Body of pancreas (tissue), 4 donors: ENCODE measurements at regions not wholly inside any gene's neighbourhood (a gene's known extent, or its start where the extent isn't known, plus 50 kb on each side); places are given as distances from the start of the nearest gene placed in this dataset.
A peak's percentile ranks its signal among the peaks of the same experiment; 100 is the strongest.

ENCODE experiments used
- ATAC-seq: fragments of 150-250 bp; one replicate; pipeline ENCODE4 v1.9.1; 2016
- DNase-seq, 4 donors: peaks; one replicate each; pipeline ENCODE4 v3.0.0-alpha.2; 2019
- H3K27ac ChIP-seq, 4 donors: fragments of 200-600 bp; sonication (generic); 1 replicate in 3 of 4; 2 replicates in 1 of 4; pipeline versions ENCODE4 v1.5.1 to v1.6.1; 2016 to 2019; ENCODE audit warnings: mild to moderate bottlenecking in 1 of 4, mixed read lengths in 1 of 4, moderate library complexity in 1 of 4
- H3K27me3 ChIP-seq, 2 donors: fragments of 200-600 bp; sonication (generic); one replicate each; pipeline ENCODE4 v1.6.0; 2016; ENCODE audit warnings: mild to moderate bottlenecking in 1 of 2
- H3K36me3 ChIP-seq, 2 donors: fragments of 200-600 bp; sonication (generic); replicated peaks in 1 of 2; 2 replicates each; pipeline ENCODE4 v1.5.1; 2016; ENCODE audit warnings: low read depth in 2 of 2; ENCODE audit not compliant: insufficient read depth in 1 of 2
- H3K4me1 ChIP-seq: fragments of 200-600 bp; sonication (generic); one replicate; pipeline ENCODE4 v1.6.0; 2016
- H3K4me3 ChIP-seq, 2 donors: fragments of 200-600 bp; sonication (generic); 1 replicate in 1 of 2; 2 replicates in 1 of 2; pipeline ENCODE4 v1.5.1; 2016 to 2019
- H3K9me3 ChIP-seq, 3 donors: fragments of 200-600 bp; sonication (generic); 1 replicate in 2 of 3; 2 replicates in 1 of 3; pipeline ENCODE4 v1.5.1; 2016
- POLR2A ChIP-seq, 3 donors: fragments of 450-650 bp; IDR thresholded peaks; one replicate each; pipeline ENCODE4 v1.6.1; 2016; ENCODE audit warnings: antibody characterized with exemption in 3 of 3, mild to moderate bottlenecking in 2 of 3
- WGBS, 2 donors: methylation state at CpG; one replicate each; pipeline ENCODE4 v1.1.5; 2017; 5-methylcytosine and 5-hydroxymethylcytosine counted together
- intact Hi-C: fragments of 100-400 bp; cut with DNase I; formaldehyde crosslinking; loops from one replicate; pipeline ENCODE4 v1.15.1; 2023
- TF ChIP-seq, protein P1 (sequence below), 7 experiments: fragments of 450-650 bp in 4 of 7; fragments of 200-600 bp in 3 of 7; sonication (generic) in 3 of 7; IDR thresholded peaks; one replicate each; pipeline ENCODE4 v1.5.1; 2016 to 2019; ENCODE audit warnings: antibody characterized with exemption in 7 of 7

DNA sequence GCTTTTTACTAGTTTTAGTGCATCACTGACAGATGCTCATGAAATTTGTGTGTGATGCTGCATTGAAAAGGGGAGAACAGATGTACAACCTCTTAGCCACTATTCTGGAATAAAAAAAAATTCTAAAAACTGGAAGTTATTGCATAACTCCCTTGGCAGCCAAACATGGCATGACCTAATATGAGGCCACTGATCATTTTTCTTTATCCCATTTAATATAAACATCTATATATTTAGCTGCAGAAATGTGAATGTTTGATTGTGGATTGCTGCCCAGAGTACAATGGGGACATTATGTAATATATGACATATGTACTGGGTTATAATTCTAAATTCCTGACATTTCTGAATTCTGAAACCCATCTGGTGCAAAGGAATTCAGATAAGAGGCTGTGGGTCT is 86.5 kb downstream of the CDCA7 start:
- no peaks in the 10 kb centered on the region for H3K36me3 ChIP-seq
- no peaks in the 10 kb centered on the region for H3K27me3 ChIP-seq
- no peak for DNase-seq
- H3K4me3 ChIP-seq: no peak overlapping the region
- H3K4me1 ChIP-seq: no peaks in the 10 kb centered on the region
- intact Hi-C loops: no loop called here
- no peak overlapping the region for H3K27ac ChIP-seq
- no peak for ATAC-seq
- TF ChIP-seq POLR2A (IDR thresholded peaks at IDR 0.05): no peak
- TF ChIP-seq, protein P1, sequence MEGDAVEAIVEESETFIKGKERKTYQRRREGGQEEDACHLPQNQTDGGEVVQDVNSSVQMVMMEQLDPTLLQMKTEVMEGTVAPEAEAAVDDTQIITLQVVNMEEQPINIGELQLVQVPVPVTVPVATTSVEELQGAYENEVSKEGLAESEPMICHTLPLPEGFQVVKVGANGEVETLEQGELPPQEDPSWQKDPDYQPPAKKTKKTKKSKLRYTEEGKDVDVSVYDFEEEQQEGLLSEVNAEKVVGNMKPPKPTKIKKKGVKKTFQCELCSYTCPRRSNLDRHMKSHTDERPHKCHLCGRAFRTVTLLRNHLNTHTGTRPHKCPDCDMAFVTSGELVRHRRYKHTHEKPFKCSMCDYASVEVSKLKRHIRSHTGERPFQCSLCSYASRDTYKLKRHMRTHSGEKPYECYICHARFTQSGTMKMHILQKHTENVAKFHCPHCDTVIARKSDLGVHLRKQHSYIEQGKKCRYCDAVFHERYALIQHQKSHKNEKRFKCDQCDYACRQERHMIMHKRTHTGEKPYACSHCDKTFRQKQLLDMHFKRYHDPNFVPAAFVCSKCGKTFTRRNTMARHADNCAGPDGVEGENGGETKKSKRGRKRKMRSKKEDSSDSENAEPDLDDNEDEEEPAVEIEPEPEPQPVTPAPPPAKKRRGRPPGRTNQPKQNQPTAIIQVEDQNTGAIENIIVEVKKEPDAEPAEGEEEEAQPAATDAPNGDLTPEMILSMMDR (IDR thresholded peaks at IDR 0.05): no peak
- H3K9me3 ChIP-seq: no peaks in the 10 kb centered on the region

DNA sequence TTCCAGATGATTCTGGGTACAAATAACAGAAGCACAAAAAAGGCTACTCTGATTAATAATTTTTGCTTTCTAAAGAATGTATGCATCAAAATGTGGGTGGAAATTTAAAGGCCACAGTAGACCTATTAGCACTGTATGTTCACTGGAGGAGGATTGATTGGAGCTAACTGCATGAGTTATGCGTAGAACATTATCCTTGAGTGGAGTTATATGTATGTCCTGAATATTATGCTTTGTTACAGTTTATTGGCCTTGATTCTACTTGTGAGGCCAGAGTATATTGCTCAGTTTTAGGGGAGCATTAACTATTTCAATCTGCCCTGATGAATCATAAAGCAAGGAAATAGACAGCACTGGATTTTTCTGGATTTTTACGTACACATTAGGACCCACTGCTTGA is 87.9 kb downstream of the CDCA7 start:
- H3K9me3 ChIP-seq: no peaks in the 10 kb centered on the region
- intact Hi-C loops: no loop called here
- TF ChIP-seq, protein P1 (IDR thresholded peaks at IDR 0.05): no peak
- TF ChIP-seq POLR2A (IDR thresholded peaks at IDR 0.05): no peak
- no peaks in the 10 kb centered on the region for H3K27me3 ChIP-seq
- ATAC-seq (no peak), DNase-seq (no peak)
- no peaks in the 10 kb centered on the region for H3K4me1 ChIP-seq
- no peaks in the 10 kb centered on the region for H3K36me3 ChIP-seq
- H3K27ac ChIP-seq: no peak overlapping the region
- no peak overlapping the region for H3K4me3 ChIP-seq
- WGBS, 2 donors: 92 to 93% methylated on average over 2 of the region's 2 CpGs

DNA sequence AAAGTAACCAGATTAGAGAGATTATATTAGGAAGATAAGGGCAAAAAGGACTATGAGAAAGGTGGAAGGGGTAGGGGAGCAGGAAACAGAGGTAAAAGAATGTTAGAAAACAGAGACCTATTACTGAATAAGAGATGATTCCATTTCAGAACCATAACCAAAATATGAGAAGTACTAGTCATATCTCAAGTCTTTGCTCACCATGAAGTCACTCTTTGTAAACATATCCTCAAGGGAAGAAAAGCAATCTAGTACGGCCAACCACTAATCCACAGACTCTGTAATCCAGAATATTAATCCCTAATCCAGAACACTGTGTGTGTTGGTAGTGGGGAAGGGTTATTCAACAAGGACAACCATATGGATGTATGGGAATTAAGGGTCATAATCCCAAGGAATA is 92.0 kb downstream of the CDCA7 start:
- 55 to 61% methylated on average over 1 of the region's 1 CpG for WGBS, 2 donors
- no peaks in the 10 kb centered on the region for H3K4me1 ChIP-seq
- no peak for TF ChIP-seq POLR2A (IDR thresholded peaks at IDR 0.05)
- TF ChIP-seq, protein P1 (IDR thresholded peaks at IDR 0.05): no peak
- no peaks in the 10 kb centered on the region for H3K9me3 ChIP-seq
- intact Hi-C loops: no loop called here
- H3K4me3 ChIP-seq: no peak overlapping the region
- no peak for ATAC-seq
- H3K36me3 ChIP-seq: no peaks in the 10 kb centered on the region
- no peak for DNase-seq
- no peaks in the 10 kb centered on the region for H3K27me3 ChIP-seq
- no peak overlapping the region for H3K27ac ChIP-seq

DNA sequence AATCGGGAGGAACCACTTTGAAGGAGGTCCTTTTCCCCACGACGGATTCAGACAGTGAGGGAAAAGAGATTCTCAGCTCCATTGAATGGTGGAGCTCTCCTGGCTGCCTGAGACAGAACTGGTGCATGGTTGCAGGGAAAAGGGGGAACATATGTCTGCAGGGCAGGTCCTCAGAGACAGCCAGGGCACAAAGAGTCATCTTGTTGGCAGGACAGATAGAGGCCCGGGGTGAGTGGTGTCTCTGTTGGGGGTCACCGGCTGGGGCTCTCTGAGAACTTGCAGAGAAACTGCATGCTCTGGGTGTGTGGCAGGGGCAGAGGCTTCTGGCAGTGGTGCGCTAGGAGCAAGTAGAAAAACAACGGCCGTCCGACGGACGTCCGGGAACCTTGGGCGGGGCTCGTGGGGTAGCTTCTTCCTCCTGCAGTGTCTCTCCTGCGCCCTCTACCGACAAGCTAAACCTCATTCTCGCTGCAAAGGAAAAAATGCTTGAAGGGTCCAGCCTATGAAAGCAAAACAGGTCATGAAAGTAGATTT is 94.3 kb downstream of the CDCA7 start:
- intact Hi-C loops: no loop called here

DNA sequence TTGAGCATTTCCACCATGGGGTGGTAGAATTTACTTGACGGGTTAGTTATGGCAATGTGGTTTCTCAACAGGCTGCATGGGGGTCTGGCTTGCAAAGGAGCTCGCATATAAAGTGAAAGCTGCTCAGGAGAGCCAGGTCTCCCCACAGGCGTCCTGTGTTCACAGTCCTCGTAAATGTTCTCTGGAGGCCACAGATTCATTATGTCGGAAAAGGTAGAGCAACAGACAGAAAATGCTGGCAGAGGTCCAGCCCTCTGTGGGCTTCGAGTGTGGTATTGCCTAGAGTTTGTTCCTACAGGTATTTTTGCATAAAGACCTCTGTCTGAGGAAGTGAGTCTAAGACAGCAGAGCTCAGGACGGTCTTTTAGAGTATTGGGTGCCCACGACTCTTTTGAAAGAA is 96.4 kb downstream of the CDCA7 start:
- Histone ChIP-seq H3K36me3 (no peaks in the 10 kb centered on the region), H3K9me3 (no peaks in the 10 kb centered on the region), H3K4me1 (no peaks in the 10 kb centered on the region), H3K4me3 (no peak overlapping the region), H3K27ac (no peak overlapping the region), H3K27me3 (no peaks in the 10 kb centered on the region)
- TF ChIP-seq, protein P1 (IDR thresholded peaks at IDR 0.05): no peak
- TF ChIP-seq POLR2A (IDR thresholded peaks at IDR 0.05): no peak
- 66 to 74% methylated on average over 8 of the region's 8 CpGs for WGBS, 2 donors
- intact Hi-C loops: no loop called here
- DNase-seq (no peak), ATAC-seq (no peak)

More for the DNA sequence above, 94.3 kb downstream of the CDCA7 start:
- DNase-seq (peak; percentile 79 to 87 (median 84)), ATAC-seq (peak; percentile 58)
- Histone ChIP-seq H3K27me3 (no peaks in the 10 kb centered on the region), H3K27ac (no peak overlapping the region), H3K36me3 (no peaks in the 10 kb centered on the region), H3K4me1 (no peaks in the 10 kb centered on the region), H3K9me3 (no peaks in the 10 kb centered on the region), H3K4me3 (no peak overlapping the region)
- TF ChIP-seq, protein P1 (IDR thresholded peaks at IDR 0.05): peak; percentile 53 to 72 (median 63)
- no peak for TF ChIP-seq POLR2A (IDR thresholded peaks at IDR 0.05)
- 27 to 29% methylated on average over 16 to 17 of the region's 17 CpGs for WGBS, 2 donors
